H1 (cell line): ENCODE measurements at regions not wholly inside any gene's neighbourhood (a gene's known extent, or its start where the extent isn't known, plus 50 kb on each side); places are given as distances from the start of the nearest gene placed in this dataset.

ENCODE experiments used
- BCL11A ChIP-seq, 2 experiments: IDR thresholded peaks; one replicate each; pipeline ENCODE4 v1.6.1; 2011; ENCODE audit warnings: low read depth in 2 of 2, low read length in 2 of 2, mild to moderate bottlenecking in 2 of 2
- CBX5 ChIP-seq: fragments of 300-800, 300-1000 bp; sonication (generic); IDR thresholded peaks from 2 replicates; pipeline ENCODE4 v1.7.1; 2016; ENCODE audit warnings: antibody characterized with exemption, low read length, low read depth
- EZH2 ChIP-seq: fragments of 200-600 bp; sonication (generic); IDR thresholded peaks from 2 replicates; pipeline ENCODE4 v1.7.1; 2012; ENCODE audit warnings: low read depth, mild to moderate bottlenecking, moderate library complexity, low read length, inconsistent platforms; ENCODE audit not compliant: severe bottlenecking
- POLR2A ChIP-seq, 2 experiments: IDR thresholded peaks; 1 replicate in 1 of 2; 2 replicates in 1 of 2; pipeline ENCODE4 v1.6.1; 2011; ENCODE audit warnings: low read depth in 2 of 2, low read length in 2 of 2, mild to moderate bottlenecking in 2 of 2; ENCODE audit errors: control extremely low read depth in 1 of 2
- TEAD4 ChIP-seq: IDR thresholded peaks from 2 replicates; pipeline ENCODE4 v1.6.1; 2012; ENCODE audit warnings: low read depth, low read length, inconsistent platforms, mixed read lengths
- TF ChIP-seq, protein P1 (sequence below), 3 experiments: IDR thresholded peaks; 1 replicate in 2 of 3; 2 replicates in 1 of 3; pipeline versions ENCODE4 v1.5.1 to v1.6.1; 2011; ENCODE audit warnings: low read length in 3 of 3, mild to moderate bottlenecking in 3 of 3, inconsistent platforms in 2 of 3, low read depth in 1 of 3, moderate library complexity in 1 of 3; ENCODE audit not compliant: insufficient read depth in 1 of 3; ENCODE audit errors: control extremely low read depth in 1 of 3

DNA sequence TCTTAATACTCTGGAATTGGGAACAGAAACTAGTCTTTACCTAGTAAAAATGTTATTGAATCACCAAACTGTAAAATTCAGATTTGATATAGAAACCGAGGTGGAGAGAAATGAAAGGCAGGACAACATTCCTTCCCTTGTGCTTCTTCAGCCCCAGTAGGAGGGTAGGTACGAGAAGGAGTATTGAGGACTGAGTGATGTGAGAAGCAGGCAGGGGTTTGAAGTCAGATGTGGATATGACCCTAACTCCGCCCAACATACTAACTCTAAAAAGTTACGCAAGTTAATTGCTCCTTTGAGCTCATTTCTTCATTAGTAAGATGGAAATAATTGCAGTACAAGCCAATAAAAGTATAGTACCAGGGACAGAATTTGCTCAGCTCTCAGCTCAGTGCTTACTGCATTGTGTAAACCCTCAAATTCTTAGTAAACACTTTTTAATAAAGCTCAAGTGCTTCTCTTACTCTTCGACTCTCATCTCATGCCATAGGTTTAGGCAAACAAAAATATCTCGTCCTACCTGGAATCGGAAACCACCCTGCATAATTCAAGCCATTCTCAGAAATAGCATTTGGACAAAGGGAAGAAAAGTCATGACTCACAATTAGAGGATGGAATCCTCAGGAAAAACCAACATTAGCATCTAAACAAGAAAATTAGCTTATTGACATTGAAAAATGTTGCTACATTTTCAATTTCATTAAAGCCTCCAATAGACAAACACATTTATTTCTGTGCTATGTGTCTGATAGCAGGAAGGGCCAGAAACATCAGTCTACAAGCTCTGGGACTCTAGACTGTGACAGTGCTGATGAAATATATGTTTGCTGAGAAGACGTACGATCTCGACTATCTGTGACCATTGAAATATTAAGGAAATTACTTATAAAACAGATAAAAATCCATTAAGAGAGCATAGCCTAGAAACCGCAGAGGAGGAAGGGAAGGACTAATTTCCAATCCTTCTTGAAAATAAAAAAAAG, 161.3 kb downstream of the HNMT start:
- TF ChIP-seq BCL11A (IDR thresholded peaks at IDR 0.05; ENCODE audit: low read depth in 2 of 2, low read length in 2 of 2) (no peak), EZH2 (no peak), TEAD4 (no peak), CBX5 (no peak), POLR2A (IDR thresholded peaks at IDR 0.05; ENCODE audit: control extremely low read depth in 1 of 2, low read depth in 2 of 2, low read length in 2 of 2) (no peak)
- TF ChIP-seq, protein P1, sequence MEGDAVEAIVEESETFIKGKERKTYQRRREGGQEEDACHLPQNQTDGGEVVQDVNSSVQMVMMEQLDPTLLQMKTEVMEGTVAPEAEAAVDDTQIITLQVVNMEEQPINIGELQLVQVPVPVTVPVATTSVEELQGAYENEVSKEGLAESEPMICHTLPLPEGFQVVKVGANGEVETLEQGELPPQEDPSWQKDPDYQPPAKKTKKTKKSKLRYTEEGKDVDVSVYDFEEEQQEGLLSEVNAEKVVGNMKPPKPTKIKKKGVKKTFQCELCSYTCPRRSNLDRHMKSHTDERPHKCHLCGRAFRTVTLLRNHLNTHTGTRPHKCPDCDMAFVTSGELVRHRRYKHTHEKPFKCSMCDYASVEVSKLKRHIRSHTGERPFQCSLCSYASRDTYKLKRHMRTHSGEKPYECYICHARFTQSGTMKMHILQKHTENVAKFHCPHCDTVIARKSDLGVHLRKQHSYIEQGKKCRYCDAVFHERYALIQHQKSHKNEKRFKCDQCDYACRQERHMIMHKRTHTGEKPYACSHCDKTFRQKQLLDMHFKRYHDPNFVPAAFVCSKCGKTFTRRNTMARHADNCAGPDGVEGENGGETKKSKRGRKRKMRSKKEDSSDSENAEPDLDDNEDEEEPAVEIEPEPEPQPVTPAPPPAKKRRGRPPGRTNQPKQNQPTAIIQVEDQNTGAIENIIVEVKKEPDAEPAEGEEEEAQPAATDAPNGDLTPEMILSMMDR (IDR thresholded peaks at IDR 0.05; ENCODE audit: control extremely low read depth in 1 of 3, insufficient read depth in 1 of 3, low read depth in 1 of 3, low read length in 3 of 3) = no peak
